A673 (cell line): ENCODE measurements at regions not wholly inside any gene's neighbourhood (a gene's known extent, or its start where the extent isn't known, plus 50 kb on each side); places are given as distances from the start of the nearest gene placed in this dataset.

ENCODE experiments used
- BruUV-seq: library from RNA; stranded (reverse); fragments of 400-500 nt; replicated peaks from 2 replicates; lab custom pipeline; 2021; lab: Mats Ljungman, UMichigan
- CTCF ChIA-PET: fragments of 300-600 bp; sonication (Branson Sonifier 250); formaldehyde crosslinking; loops from one replicate; lab custom pipeline; 2022; ENCODE audit warnings: antibody characterized with exemption; lab: Charles Lee
- POLR2A ChIA-PET: fragments of 300-600 bp; sonication (Branson Sonifier 250); formaldehyde crosslinking; loops from one replicate; lab custom pipeline; 2022; ENCODE audit warnings: antibody characterized with exemption; ENCODE audit not compliant: low non-redundant PET; lab: Charles Lee
- DNase-seq: peaks from one replicate; pipeline ENCODE4 v3.0.0-alpha.2; 2015; ENCODE audit warnings: low spot score
- H3K27ac ChIP-seq: fragments of 200-600 bp; sonication (generic); 2 replicates; pipeline ENCODE4 v1.5.1; 2016; ENCODE audit warnings: mixed run types, low read depth, mild to moderate bottlenecking, mixed read lengths, antibody characterized with exemption, low read length; ENCODE audit not compliant: poor library complexity, severe bottlenecking
- H3K27me3 ChIP-seq: fragments of 200-600 bp; sonication (generic); replicated peaks from 2 replicates; pipeline ENCODE4 v1.6.1; 2017; ENCODE audit warnings: mixed run types, low read depth, mild to moderate bottlenecking, mixed read lengths, antibody characterized with exemption, low read length; ENCODE audit not compliant: insufficient read depth, poor library complexity
- H3K36me3 ChIP-seq: fragments of 200-600 bp; sonication (generic); 2 replicates; pipeline ENCODE4 v1.6.1; 2016; ENCODE audit warnings: mixed run types, mild to moderate bottlenecking, mixed read lengths, antibody characterized with exemption, low read length; ENCODE audit not compliant: insufficient read depth, poor library complexity, severe bottlenecking
- H3K4me1 ChIP-seq: fragments of 200-600 bp; sonication (generic); 2 replicates; pipeline ENCODE4 v1.6.1; 2017; ENCODE audit warnings: mixed run types, mild to moderate bottlenecking, mixed read lengths, antibody characterized with exemption, low read length; ENCODE audit not compliant: insufficient read depth, poor library complexity, severe bottlenecking
- H3K4me3 ChIP-seq: fragments of 200-600 bp; sonication (generic); 2 replicates; pipeline ENCODE4 v1.5.1; 2016; ENCODE audit warnings: low read depth, mixed run types, mild to moderate bottlenecking, mixed read lengths, low read length; ENCODE audit not compliant: poor library complexity, severe bottlenecking
- H3K9me3 ChIP-seq: fragments of 200-600 bp; sonication (generic); 2 replicates; pipeline ENCODE4 v1.6.1; 2016; ENCODE audit warnings: mixed run types, low read depth, mild to moderate bottlenecking, mixed read lengths, antibody characterized with exemption, low read length; ENCODE audit not compliant: poor library complexity, severe bottlenecking
- CTCF ChIP-seq: fragments of 300-800, 200-600 bp; sonication (generic); conservative IDR thresholded peaks from 2 replicates; pipeline ENCODE4 v1.5.1; 2017; ENCODE audit warnings: low read depth, mild to moderate bottlenecking, antibody characterized with exemption, low read length, moderate library complexity, mixed read lengths
- EZH2 ChIP-seq: fragments of 200-600 bp; sonication (generic); IDR thresholded peaks from 2 replicates; pipeline ENCODE4 v1.6.1; 2017; ENCODE audit warnings: borderline replicate concordance, low read depth, mild to moderate bottlenecking, mixed read lengths, antibody characterized with exemption, low read length; ENCODE audit not compliant: poor library complexity, severe bottlenecking
- intact Hi-C: fragments of 100-400 bp; cut with micrococcal nuclease; formaldehyde crosslinking; loops from one replicate; pipeline ENCODE4 v1.10.0; 2022; ENCODE audit not compliant: unreplicated experiment

- intact Hi-C loops: no loop called here
- H3K36me3 ChIP-seq: no peaks in the 10 kb centered on the region
- ChIA-PET POLR2A (no interaction called here), CTCF (no interaction called here)
- BruUV-seq: no TSS peak
- no peak overlapping the region for H3K27ac ChIP-seq
- TF ChIP-seq EZH2: no peak
- TF ChIP-seq CTCF: no peak
- no peak for DNase-seq
- no peaks in the 10 kb centered on the region for H3K9me3 ChIP-seq
- no peaks in the 10 kb centered on the region for H3K4me1 ChIP-seq
- H3K4me3 ChIP-seq: no peak overlapping the region
- H3K27me3 ChIP-seq: no peaks in the 10 kb centered on the region
Measured at GRCh38 chrX:22339459-22339858, 66.7 kb downstream of the CBLL2 start.

GRCh38 chrX:22340022-22340616 is 67.4 kb downstream of the CBLL2 start:
- Histone ChIP-seq H3K27ac (no peak overlapping the region), H3K27me3 (no peaks in the 10 kb centered on the region), H3K36me3 (no peaks in the 10 kb centered on the region), H3K9me3 (no peaks in the 10 kb centered on the region), H3K4me3 (no peak overlapping the region), H3K4me1 (no peaks in the 10 kb centered on the region)
- DNase-seq: no peak
- TF ChIP-seq EZH2 (no peak), CTCF (no peak)
- CTCF ChIA-PET: no interaction called here
- intact Hi-C loops: no loop called here
- POLR2A ChIA-PET: no interaction called here
- BruUV-seq: no TSS peak

GRCh38 chrX:22343192-22343591 is 70.5 kb downstream of the CBLL2 start:
- no peaks in the 10 kb centered on the region for H3K9me3 ChIP-seq
- POLR2A ChIA-PET: no interaction called here
- no peaks in the 10 kb centered on the region for H3K36me3 ChIP-seq
- H3K27ac ChIP-seq: no peak overlapping the region
- CTCF ChIA-PET: no interaction called here
- no peak overlapping the region for H3K4me3 ChIP-seq
- intact Hi-C loops: no loop called here
- H3K27me3 ChIP-seq: no peaks in the 10 kb centered on the region
- no peak for DNase-seq
- BruUV-seq: no TSS peak
- H3K4me1 ChIP-seq: no peaks in the 10 kb centered on the region
- TF ChIP-seq EZH2 (no peak), CTCF (no peak)
